Left forelimb (tissue), 1 donor: ENCODE measurements at regions not wholly inside any gene's neighbourhood (a gene's known extent, or its start where the extent isn't known, plus 50 kb on each side); places are given as distances from the start of the nearest gene placed in this dataset.

ENCODE experiments used
- DNase-seq: peaks from one replicate; pipeline ENCODE4 v3.0.0-alpha.2; 2018; ENCODE audit warnings: low spot score

- DNase-seq = no peak
Observed at GRCh38 chr3:104750581-104750980, 616.1 kb upstream of the ALCAM start.

- no peak for DNase-seq
Observed at GRCh38 chr3:104755791-104756190, 610.9 kb upstream of the ALCAM start.

- no peak for DNase-seq
Observed at GRCh38 chr3:104763007-104763406, 603.7 kb upstream of the ALCAM start.

GRCh38 chr3:104764496-104764895, 602.2 kb upstream of the ALCAM start:
- DNase-seq = no peak

GRCh38 chr3:104768886-104769285, 597.8 kb upstream of the ALCAM start:
- DNase-seq = no peak

- no peak for DNase-seq
Observed at GRCh38 chr3:104779324-104779723, 587.4 kb upstream of the ALCAM start.

GRCh38 chr3:104781112-104781511, 585.6 kb upstream of the ALCAM start:
- DNase-seq = no peak

GRCh38 chr3:104785947-104786346, 580.8 kb upstream of the ALCAM start:
- no peak for DNase-seq

GRCh38 chr3:104787306-104787705, 579.4 kb upstream of the ALCAM start:
- DNase-seq = no peak

- no peak for DNase-seq
Observed at GRCh38 chr3:104788807-104789206, 577.9 kb upstream of the ALCAM start.

GRCh38 chr3:104791331-104791730, 575.4 kb upstream of the ALCAM start:
- no peak for DNase-seq

GRCh38 chr3:104796556-104796955, 570.2 kb upstream of the ALCAM start:
- DNase-seq = no peak

- DNase-seq = no peak
Observed at GRCh38 chr3:104805042-104805441, 561.7 kb upstream of the ALCAM start.

GRCh38 chr3:104805508-104805907, 561.2 kb upstream of the ALCAM start:
- no peak for DNase-seq

- DNase-seq = no peak
Observed at GRCh38 chr3:104810896-104811295, 555.8 kb upstream of the ALCAM start.

- no peak for DNase-seq
Observed at GRCh38 chr3:104816008-104816407, 550.7 kb upstream of the ALCAM start.

- DNase-seq = no peak
Observed at GRCh38 chr3:104816716-104817115, 550.0 kb upstream of the ALCAM start.

GRCh38 chr3:104819333-104819732, 547.4 kb upstream of the ALCAM start:
- no peak for DNase-seq

- DNase-seq = no peak
Observed at GRCh38 chr3:104820959-104821358, 545.8 kb upstream of the ALCAM start.

GRCh38 chr3:104825116-104825515, 541.6 kb upstream of the ALCAM start:
- DNase-seq = no peak

- DNase-seq = no peak
Observed at GRCh38 chr3:104831071-104831470, 535.6 kb upstream of the ALCAM start.

- no peak for DNase-seq
Observed at GRCh38 chr3:104832530-104832929, 534.2 kb upstream of the ALCAM start.

- DNase-seq = no peak
Observed at GRCh38 chr3:104835376-104835775, 531.3 kb upstream of the ALCAM start.

GRCh38 chr3:104846270-104846669, 520.4 kb upstream of the ALCAM start:
- no peak for DNase-seq

- DNase-seq = no peak
Observed at GRCh38 chr3:104849070-104849469, 517.6 kb upstream of the ALCAM start.
